Ishikawa (cell line): ENCODE measurements at regions not wholly inside any gene's neighbourhood (a gene's known extent, or its start where the extent isn't known, plus 50 kb on each side); places are given as distances from the start of the nearest gene placed in this dataset.

Experiments used
- EP300 ChIP-seq: IDR thresholded peaks from 2 replicates; pipeline ENCODE4 v1.6.1; 2012; ENCODE audit warnings: borderline replicate concordance
- FOXM1 ChIP-seq: IDR thresholded peaks from 2 replicates; pipeline ENCODE4 v1.6.1; 2012; ENCODE audit warnings: low read depth, borderline replicate concordance
- RAD21 ChIP-seq: IDR thresholded peaks from 2 replicates; pipeline ENCODE4 v1.6.1; 2012; ENCODE audit warnings: low read depth
- TAF1 ChIP-seq: IDR thresholded peaks from 2 replicates; pipeline ENCODE4 v1.6.1; 2012; ENCODE audit warnings: low read depth, mild to moderate bottlenecking
- TCF12 ChIP-seq: IDR thresholded peaks from 2 replicates; pipeline ENCODE4 v1.6.1; 2012; ENCODE audit warnings: low read depth
- TF ChIP-seq, protein P1 (sequence below): IDR thresholded peaks from 2 replicates; pipeline ENCODE4 v1.6.1; 2012
- TF ChIP-seq, protein P2 (sequence below): IDR thresholded peaks from 2 replicates; pipeline ENCODE4 v1.6.1; 2012
- TF ChIP-seq, protein P3 (sequence below): IDR thresholded peaks from 2 replicates; pipeline ENCODE4 v1.6.1; 2012; ENCODE audit warnings: low read depth, mild to moderate bottlenecking

DNA sequence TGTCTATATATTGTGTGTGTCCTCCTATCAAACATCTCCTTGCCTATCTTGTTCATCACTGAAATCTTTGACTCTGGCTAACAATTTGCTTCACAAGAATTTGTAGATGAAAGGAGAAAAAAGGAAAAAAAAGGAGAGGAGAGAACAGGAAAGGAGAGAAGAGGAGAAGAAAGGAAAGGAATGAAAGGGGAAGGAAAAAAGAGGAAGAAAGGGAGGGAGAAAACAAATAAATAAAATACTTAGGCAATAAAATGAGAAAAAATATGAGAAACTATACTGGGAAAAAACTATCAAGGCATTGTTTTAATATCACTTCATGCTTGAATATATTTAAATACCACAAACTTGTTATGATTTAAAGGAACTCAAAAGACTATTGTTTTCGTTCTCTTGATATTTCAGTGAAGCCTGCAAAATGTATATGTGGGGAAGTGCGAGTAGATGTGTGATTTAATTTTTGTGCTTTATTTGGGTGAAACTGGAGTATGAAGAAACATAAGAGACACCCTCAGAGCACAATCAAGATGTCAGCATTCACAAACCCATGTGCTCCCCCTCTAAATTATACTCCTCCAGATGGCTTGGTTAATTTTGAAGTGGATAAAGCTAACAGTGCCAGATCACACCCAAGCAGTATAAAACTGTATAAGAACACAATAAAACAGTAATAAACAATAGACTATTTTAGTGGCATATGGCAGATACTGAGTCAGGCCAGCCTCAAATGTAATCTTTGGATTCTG, 205.7 kb upstream of the SAMSN1 start:
- TF ChIP-seq EP300, result no peak
- no peak for TF ChIP-seq TCF12
- no peak for TF ChIP-seq RAD21
- no peak for TF ChIP-seq FOXM1
- TF ChIP-seq, protein P1, sequence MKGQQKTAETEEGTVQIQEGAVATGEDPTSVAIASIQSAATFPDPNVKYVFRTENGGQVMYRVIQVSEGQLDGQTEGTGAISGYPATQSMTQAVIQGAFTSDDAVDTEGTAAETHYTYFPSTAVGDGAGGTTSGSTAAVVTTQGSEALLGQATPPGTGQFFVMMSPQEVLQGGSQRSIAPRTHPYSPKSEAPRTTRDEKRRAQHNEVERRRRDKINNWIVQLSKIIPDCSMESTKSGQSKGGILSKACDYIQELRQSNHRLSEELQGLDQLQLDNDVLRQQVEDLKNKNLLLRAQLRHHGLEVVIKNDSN, result no peak
- no peak for TF ChIP-seq TAF1
- TF ChIP-seq, protein P2, sequence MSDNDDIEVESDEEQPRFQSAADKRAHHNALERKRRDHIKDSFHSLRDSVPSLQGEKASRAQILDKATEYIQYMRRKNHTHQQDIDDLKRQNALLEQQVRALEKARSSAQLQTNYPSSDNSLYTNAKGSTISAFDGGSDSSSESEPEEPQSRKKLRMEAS, result no peak
- TF ChIP-seq, protein P3, sequence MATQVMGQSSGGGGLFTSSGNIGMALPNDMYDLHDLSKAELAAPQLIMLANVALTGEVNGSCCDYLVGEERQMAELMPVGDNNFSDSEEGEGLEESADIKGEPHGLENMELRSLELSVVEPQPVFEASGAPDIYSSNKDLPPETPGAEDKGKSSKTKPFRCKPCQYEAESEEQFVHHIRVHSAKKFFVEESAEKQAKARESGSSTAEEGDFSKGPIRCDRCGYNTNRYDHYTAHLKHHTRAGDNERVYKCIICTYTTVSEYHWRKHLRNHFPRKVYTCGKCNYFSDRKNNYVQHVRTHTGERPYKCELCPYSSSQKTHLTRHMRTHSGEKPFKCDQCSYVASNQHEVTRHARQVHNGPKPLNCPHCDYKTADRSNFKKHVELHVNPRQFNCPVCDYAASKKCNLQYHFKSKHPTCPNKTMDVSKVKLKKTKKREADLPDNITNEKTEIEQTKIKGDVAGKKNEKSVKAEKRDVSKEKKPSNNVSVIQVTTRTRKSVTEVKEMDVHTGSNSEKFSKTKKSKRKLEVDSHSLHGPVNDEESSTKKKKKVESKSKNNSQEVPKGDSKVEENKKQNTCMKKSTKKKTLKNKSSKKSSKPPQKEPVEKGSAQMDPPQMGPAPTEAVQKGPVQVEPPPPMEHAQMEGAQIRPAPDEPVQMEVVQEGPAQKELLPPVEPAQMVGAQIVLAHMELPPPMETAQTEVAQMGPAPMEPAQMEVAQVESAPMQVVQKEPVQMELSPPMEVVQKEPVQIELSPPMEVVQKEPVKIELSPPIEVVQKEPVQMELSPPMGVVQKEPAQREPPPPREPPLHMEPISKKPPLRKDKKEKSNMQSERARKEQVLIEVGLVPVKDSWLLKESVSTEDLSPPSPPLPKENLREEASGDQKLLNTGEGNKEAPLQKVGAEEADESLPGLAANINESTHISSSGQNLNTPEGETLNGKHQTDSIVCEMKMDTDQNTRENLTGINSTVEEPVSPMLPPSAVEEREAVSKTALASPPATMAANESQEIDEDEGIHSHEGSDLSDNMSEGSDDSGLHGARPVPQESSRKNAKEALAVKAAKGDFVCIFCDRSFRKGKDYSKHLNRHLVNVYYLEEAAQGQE, result no peak
